ENCODE measurements at regions not wholly inside any gene's neighbourhood (a gene's known extent, or its start where the extent isn't known, plus 50 kb on each side); places are given as distances from the start of the nearest gene placed in this dataset.
A peak's percentile ranks its signal among the peaks of the same experiment; 100 is the strongest.
"Not testable (repeated sequence)": the region's sequence is repeated elsewhere in the genome, so short reads cannot be mapped to it uniquely, and the experiment has no call there.

DNA sequence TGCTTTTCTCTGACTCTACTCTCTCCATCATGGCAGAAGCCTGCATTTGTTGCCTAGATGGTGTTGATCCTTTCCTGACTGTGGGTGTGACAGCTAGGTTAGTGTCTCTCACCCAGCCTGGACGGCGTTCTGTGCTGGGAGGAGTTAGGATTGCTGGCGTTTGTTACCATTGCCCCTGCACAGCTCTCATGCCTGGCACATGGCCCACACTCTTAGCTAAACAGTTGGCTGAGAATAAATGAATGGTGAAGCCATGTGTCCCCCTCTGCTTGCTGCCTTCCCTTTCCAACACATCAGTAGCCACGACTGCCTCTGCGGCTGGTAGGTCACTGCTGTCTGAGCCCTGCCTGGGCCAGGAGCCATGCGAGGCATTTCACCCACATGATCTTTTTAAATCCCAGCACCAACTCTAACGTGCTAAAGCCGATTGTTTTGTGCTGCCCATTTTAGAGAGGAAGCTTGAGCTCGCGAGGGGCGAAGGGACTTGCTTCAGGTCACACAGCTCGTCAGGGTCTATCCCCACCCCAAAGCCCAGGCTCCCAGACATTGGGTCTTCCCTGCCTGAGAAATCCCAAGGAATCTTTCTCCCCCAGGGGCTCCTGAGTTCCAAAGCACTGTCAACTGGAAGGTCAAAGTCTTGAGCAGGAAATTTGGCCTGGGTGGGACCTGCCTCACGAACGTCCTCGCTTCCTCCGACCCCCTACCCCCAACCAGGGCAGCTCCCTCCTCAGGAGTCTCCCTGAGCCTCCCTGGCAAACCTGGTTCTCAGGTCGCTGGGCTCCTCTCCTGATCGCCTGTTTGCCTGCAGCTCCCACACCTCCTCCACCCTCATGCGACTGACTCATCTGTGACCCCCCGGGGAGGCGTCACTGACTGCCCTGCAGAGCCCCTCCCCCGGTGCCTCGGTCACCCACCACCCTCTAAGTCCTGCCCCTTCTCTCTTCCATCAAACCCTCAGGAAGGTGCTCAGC, 271.7 kb upstream of the C1orf174 start:
- ATAC-seq (peak; percentile 17), DNase-seq (ENCODE audit: low spot score) (no peak)
- intact Hi-C loops (cut with DNase I): no loop called here

GRCh38 chr1:4172644-4173599, 272.9 kb upstream of the C1orf174 start:
- DNase-seq (ENCODE audit: low spot score) (no peak), ATAC-seq (no peak)
- intact Hi-C loops (cut with DNase I): no loop called here

- DNase-seq (ENCODE audit: low spot score): no peak
- no peak for ATAC-seq
- intact Hi-C loops (cut with DNase I): no loop called here
Observed at GRCh38 chr1:4173731-4174130, 273.7 kb upstream of the C1orf174 start.

GRCh38 chr1:4174291-4175200, 274.5 kb upstream of the C1orf174 start:
- ATAC-seq (no peak), DNase-seq (ENCODE audit: low spot score) (no peak)
- intact Hi-C loops (cut with DNase I): no loop called here

- DNase-seq (ENCODE audit: low spot score) (no peak), ATAC-seq (no peak)
- intact Hi-C loops (cut with DNase I): no loop called here
Observed at GRCh38 chr1:4175566-4176405, 275.7 kb upstream of the C1orf174 start.

GRCh38 chr1:4176841-4177240, 276.8 kb upstream of the C1orf174 start:
- DNase-seq (ENCODE audit: low spot score): no peak
- no peak for ATAC-seq
- intact Hi-C loops (cut with DNase I): no loop called here

- ATAC-seq (no peak), DNase-seq (ENCODE audit: low spot score) (no peak)
- intact Hi-C loops (cut with DNase I): no loop called here
Observed at GRCh38 chr1:4177425-4178150, 277.5 kb upstream of the C1orf174 start.

- ATAC-seq: no peak
- intact Hi-C loops (cut with DNase I): no loop called here
- DNase-seq (ENCODE audit: low spot score): no peak
Observed at GRCh38 chr1:4178501-4179113, 278.5 kb upstream of the C1orf174 start.

- DNase-seq (ENCODE audit: low spot score) (no peak), ATAC-seq (no peak)
- intact Hi-C loops (cut with DNase I): no loop called here
Observed at GRCh38 chr1:4179914-4180735, 280.1 kb upstream of the C1orf174 start.

- intact Hi-C loops (cut with DNase I): not testable (repeated sequence)
Observed at GRCh38 chr1:4186486-4186885, 286.4 kb upstream of the C1orf174 start.

GRCh38 chr1:4203501-4203900, 303.4 kb upstream of the C1orf174 start:
- DNase-seq (ENCODE audit: low spot score) (no peak), ATAC-seq (no peak)
- intact Hi-C loops (cut with DNase I): no loop called here

More at GRCh38 chr1:4186486-4186885, 286.4 kb upstream of the C1orf174 start:
- not testable (repeated sequence) for ATAC-seq; DNase-seq (ENCODE audit: low spot score)

DNA sequence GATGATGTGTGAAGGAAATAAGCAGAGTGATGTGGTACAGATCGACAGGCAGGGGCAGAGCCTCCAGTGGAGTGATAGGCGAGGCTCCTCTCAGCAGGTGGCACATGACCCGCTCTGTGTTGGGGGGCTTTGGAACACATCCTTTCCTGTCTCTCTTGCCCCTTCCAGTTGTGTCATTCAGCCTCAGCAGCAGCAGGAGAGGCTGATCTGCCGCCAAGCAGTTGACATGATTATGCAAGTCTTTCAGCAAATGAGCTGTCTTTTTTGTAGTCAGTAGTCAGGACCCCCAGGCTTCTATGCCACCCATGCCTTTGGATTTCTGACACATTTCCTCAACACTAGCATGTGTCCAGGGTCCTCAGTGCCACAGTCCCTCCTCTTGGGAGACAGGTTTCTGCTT, 307.1 kb upstream of the C1orf174 start:
- no peak for DNase-seq (ENCODE audit: low spot score)
- intact Hi-C loops (cut with DNase I): no loop called here
- no peak for ATAC-seq

DNA sequence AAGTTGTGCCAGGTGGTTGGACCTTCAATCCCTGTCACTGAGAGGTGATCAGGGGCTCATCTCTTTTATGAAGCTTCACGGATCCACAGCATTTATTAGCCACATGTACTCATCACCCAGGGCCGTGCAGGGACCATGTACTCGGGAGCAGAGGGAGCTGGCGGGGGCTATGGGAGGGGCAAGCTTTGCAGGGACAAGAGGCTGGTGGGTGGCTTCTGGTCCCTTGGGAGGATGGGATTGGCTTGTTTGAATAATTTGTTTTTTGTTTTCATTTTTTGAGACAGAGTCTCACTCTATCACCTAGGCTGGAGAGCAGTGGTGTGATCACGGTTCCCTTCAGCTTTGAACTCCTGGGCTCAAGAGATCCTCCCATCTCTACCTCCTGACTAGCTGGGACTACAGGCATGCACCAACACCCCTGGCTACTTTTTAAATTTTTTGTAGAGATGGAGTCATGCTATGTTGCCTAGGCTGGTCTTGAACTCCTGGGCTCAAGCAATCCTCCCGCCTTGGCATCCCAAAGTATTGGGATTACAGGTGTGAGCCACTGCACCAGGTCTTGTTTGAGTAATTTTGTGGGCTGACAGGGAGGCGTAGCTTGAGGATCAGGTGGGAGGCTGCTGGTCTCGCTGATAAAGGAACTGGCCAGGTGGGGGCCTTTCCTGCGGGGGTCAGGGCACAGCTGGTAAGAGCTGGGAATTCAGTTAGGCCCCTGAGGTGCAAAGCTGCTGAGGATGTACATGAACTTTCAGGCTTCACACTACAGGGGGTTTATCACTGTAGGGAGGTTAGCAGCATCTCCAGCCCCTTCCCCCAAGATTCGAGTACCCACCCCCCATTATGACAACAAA, 308.0 kb upstream of the C1orf174 start:
- intact Hi-C loops (cut with DNase I): no loop called here
- no peak for DNase-seq (ENCODE audit: low spot score)
- no peak for ATAC-seq

GRCh38 chr1:4210043-4210442, 310.0 kb upstream of the C1orf174 start:
- intact Hi-C loops (cut with DNase I): no loop called here
- ATAC-seq: no peak
- no peak for DNase-seq (ENCODE audit: low spot score)

DNA sequence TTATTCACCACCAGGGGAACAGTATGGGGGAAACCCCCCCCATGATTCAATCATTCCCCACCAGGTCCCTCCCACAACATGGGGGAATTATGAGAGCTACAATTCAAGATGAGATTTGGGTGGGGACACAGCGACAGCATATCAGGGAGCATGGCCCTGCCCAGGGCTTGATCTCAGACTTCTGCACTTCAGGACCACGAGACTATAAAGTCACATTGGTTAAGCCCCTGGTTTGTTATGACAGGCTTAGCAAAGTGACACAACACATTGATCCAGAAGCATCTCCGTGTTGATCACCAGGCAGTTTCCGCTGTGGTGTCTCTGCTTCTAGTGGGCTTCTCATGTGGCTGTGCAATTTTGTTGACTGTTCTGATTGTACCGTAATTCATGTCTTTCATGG, 312.7 kb upstream of the C1orf174 start:
- no peak for ATAC-seq
- intact Hi-C loops (cut with DNase I): no loop called here
- no peak for DNase-seq (ENCODE audit: low spot score)

Data from sciatic nerve (tissue), 2 donors.